ENCODE measurements at regions not wholly inside any gene's neighbourhood (a gene's known extent, or its start where the extent isn't known, plus 50 kb on each side); places are given as distances from the start of the nearest gene placed in this dataset.

DNA sequence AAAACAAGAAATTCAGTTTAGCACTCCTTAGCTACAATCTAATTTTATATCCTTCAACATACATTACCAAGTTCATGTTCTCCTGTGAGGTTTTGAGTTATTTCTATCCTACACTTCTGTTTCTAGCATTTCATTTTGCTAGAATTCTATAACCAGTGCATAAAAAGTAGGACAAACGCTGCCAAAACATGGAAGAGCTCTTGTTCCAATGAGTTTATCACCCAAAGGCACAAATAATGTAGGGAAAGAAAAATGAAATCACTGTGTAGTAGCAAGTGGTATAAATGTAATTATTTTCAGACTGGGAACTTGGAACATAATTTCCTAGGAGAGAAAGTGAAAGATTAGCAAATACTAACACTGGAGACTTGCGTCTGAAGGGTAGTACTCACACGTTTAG is 413.3 kb upstream of the NRSN1 start:
- TF ChIP-seq CTCF (IDR thresholded peaks at IDR 0.05; ENCODE audit: low read length) (no peak), EZH2 (IDR thresholded peaks at IDR 0.05; ENCODE audit: borderline replicate concordance, low read length) (no peak)

All from OCI-LY1 (cell line).